ENCODE measurements at regions not wholly inside any gene's neighbourhood (a gene's known extent, or its start where the extent isn't known, plus 50 kb on each side); places are given as distances from the start of the nearest gene placed in this dataset.

DNA sequence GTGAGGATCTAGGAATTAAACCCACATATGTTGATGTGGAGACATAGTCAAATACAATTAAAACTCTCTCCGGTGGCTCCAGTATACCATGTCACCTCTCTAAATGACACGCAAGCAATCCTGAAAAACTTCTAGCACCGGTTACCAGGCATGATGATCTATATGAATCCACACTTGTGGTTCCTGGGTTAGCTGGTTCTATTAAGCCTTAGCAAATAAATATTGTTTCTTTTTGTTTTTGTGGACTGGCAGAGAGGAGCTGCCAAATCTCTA lies 104.8 kb downstream of the SEC61B start (continued):
- TF ChIP-seq CBFB (CRISPR knock-in tag; IDR thresholded peaks at IDR 0.05; ENCODE audit: low read depth) (no peak), OVOL2 (CRISPR knock-in tag; IDR thresholded peaks at IDR 0.05; ENCODE audit: borderline replicate concordance) (no peak)
- TF ChIP-seq, protein P1, sequence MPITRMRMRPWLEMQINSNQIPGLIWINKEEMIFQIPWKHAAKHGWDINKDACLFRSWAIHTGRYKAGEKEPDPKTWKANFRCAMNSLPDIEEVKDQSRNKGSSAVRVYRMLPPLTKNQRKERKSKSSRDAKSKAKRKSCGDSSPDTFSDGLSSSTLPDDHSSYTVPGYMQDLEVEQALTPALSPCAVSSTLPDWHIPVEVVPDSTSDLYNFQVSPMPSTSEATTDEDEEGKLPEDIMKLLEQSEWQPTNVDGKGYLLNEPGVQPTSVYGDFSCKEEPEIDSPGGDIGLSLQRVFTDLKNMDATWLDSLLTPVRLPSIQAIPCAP (CRISPR knock-in tag; IDR thresholded peaks at IDR 0.05), result no peak
- TF ChIP-seq, protein P2, sequence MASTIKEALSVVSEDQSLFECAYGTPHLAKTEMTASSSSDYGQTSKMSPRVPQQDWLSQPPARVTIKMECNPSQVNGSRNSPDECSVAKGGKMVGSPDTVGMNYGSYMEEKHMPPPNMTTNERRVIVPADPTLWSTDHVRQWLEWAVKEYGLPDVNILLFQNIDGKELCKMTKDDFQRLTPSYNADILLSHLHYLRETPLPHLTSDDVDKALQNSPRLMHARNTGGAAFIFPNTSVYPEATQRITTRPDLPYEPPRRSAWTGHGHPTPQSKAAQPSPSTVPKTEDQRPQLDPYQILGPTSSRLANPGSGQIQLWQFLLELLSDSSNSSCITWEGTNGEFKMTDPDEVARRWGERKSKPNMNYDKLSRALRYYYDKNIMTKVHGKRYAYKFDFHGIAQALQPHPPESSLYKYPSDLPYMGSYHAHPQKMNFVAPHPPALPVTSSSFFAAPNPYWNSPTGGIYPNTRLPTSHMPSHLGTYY (CRISPR knock-in tag; IDR thresholded peaks at IDR 0.05), result no peak
- TF ChIP-seq, protein P3, sequence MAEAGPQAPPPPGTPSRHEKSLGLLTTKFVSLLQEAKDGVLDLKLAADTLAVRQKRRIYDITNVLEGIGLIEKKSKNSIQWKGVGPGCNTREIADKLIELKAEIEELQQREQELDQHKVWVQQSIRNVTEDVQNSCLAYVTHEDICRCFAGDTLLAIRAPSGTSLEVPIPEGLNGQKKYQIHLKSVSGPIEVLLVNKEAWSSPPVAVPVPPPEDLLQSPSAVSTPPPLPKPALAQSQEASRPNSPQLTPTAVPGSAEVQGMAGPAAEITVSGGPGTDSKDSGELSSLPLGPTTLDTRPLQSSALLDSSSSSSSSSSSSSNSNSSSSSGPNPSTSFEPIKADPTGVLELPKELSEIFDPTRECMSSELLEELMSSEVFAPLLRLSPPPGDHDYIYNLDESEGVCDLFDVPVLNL (CRISPR knock-in tag; IDR thresholded peaks at IDR 0.05; ENCODE audit: borderline replicate concordance, low read depth), result no peak
- TF ChIP-seq, protein P4, sequence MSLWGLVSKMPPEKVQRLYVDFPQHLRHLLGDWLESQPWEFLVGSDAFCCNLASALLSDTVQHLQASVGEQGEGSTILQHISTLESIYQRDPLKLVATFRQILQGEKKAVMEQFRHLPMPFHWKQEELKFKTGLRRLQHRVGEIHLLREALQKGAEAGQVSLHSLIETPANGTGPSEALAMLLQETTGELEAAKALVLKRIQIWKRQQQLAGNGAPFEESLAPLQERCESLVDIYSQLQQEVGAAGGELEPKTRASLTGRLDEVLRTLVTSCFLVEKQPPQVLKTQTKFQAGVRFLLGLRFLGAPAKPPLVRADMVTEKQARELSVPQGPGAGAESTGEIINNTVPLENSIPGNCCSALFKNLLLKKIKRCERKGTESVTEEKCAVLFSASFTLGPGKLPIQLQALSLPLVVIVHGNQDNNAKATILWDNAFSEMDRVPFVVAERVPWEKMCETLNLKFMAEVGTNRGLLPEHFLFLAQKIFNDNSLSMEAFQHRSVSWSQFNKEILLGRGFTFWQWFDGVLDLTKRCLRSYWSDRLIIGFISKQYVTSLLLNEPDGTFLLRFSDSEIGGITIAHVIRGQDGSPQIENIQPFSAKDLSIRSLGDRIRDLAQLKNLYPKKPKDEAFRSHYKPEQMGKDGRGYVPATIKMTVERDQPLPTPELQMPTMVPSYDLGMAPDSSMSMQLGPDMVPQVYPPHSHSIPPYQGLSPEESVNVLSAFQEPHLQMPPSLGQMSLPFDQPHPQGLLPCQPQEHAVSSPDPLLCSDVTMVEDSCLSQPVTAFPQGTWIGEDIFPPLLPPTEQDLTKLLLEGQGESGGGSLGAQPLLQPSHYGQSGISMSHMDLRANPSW (CRISPR knock-in tag; conservative IDR thresholded peaks at IDR 0.05; ENCODE audit: low read depth), result no peak
- TF ChIP-seq, protein P5, sequence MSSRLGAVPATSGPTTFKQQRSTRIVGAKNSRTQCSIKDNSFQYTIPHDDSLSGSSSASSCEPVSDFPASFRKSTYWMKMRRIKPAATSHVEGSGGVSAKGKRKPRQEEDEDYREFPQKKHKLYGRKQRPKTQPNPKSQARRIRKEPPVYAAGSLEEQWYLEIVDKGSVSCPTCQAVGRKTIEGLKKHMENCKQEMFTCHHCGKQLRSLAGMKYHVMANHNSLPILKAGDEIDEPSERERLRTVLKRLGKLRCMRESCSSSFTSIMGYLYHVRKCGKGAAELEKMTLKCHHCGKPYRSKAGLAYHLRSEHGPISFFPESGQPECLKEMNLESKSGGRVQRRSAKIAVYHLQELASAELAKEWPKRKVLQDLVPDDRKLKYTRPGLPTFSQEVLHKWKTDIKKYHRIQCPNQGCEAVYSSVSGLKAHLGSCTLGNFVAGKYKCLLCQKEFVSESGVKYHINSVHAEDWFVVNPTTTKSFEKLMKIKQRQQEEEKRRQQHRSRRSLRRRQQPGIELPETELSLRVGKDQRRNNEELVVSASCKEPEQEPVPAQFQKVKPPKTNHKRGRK (CRISPR knock-in tag; IDR thresholded peaks at IDR 0.05; ENCODE audit: borderline replicate concordance), result no peak

DNA sequence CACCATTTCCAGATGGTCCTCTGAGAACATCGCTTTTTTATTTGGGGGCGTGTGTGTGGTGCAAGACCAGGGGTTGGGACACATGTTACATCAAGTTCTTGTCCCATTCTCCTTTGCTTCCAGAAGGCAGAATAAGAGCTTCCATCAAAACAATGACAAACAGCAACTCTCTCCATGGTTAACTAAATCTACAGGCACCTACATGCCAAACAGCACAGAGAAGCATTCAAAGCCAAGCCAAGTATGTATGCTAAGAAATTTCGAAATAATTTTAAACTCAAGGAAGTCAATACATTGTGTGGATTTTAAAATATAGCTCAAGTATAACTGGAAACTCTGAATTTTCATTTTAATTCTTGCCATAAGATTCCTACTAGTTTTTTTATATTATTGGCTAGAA lies 105.6 kb downstream of the SEC61B start:
- ChIA-PET POLR2A (no interaction called here), CTCF (no interaction called here)
- Mint-ChIP-seq H3K9me3 (no peaks in the 10 kb centered on the region), H3K27me3 (ENCODE audit: low read depth) (no peaks in the 10 kb centered on the region), H3K36me3 (no peaks in the 10 kb centered on the region), H3K4me1 (no peaks in the 10 kb centered on the region), H3K4me3 (no peak overlapping the region), H3K27ac (no peak overlapping the region)
- DNase-seq (ENCODE audit: low spot score) (no peak), ATAC-seq (no peak)
- TF ChIP-seq, protein P6, sequence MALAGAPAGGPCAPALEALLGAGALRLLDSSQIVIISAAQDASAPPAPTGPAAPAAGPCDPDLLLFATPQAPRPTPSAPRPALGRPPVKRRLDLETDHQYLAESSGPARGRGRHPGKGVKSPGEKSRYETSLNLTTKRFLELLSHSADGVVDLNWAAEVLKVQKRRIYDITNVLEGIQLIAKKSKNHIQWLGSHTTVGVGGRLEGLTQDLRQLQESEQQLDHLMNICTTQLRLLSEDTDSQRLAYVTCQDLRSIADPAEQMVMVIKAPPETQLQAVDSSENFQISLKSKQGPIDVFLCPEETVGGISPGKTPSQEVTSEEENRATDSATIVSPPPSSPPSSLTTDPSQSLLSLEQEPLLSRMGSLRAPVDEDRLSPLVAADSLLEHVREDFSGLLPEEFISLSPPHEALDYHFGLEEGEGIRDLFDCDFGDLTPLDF (CRISPR knock-in tag; IDR thresholded peaks at IDR 0.05), result no peak
- TF ChIP-seq IRF2 (CRISPR knock-in tag; IDR thresholded peaks at IDR 0.05; ENCODE audit: borderline replicate concordance, low read depth) (no peak), ETV6 (CRISPR knock-in tag; IDR thresholded peaks at IDR 0.05) (no peak), ELF4 (CRISPR knock-in tag; IDR thresholded peaks at IDR 0.05; ENCODE audit: low read depth) (no peak), ZNF263 (CRISPR knock-in tag; IDR thresholded peaks at IDR 0.05; ENCODE audit: low read depth) (no peak), OVOL2 (CRISPR knock-in tag; IDR thresholded peaks at IDR 0.05; ENCODE audit: borderline replicate concordance) (no peak), NR1H2 (CRISPR knock-in tag; IDR thresholded peaks at IDR 0.05) (no peak), ZNF423 (CRISPR knock-in tag; IDR thresholded peaks at IDR 0.05) (no peak), GTF2I (CRISPR knock-in tag; conservative IDR thresholded peaks at IDR 0.05) (no peak), SOX15 (CRISPR knock-in tag; IDR thresholded peaks at IDR 0.05) (no peak), ZNF317 (CRISPR knock-in tag; IDR thresholded peaks at IDR 0.05; ENCODE audit: borderline replicate concordance, low read depth) (no peak)
- TF ChIP-seq, protein P7, sequence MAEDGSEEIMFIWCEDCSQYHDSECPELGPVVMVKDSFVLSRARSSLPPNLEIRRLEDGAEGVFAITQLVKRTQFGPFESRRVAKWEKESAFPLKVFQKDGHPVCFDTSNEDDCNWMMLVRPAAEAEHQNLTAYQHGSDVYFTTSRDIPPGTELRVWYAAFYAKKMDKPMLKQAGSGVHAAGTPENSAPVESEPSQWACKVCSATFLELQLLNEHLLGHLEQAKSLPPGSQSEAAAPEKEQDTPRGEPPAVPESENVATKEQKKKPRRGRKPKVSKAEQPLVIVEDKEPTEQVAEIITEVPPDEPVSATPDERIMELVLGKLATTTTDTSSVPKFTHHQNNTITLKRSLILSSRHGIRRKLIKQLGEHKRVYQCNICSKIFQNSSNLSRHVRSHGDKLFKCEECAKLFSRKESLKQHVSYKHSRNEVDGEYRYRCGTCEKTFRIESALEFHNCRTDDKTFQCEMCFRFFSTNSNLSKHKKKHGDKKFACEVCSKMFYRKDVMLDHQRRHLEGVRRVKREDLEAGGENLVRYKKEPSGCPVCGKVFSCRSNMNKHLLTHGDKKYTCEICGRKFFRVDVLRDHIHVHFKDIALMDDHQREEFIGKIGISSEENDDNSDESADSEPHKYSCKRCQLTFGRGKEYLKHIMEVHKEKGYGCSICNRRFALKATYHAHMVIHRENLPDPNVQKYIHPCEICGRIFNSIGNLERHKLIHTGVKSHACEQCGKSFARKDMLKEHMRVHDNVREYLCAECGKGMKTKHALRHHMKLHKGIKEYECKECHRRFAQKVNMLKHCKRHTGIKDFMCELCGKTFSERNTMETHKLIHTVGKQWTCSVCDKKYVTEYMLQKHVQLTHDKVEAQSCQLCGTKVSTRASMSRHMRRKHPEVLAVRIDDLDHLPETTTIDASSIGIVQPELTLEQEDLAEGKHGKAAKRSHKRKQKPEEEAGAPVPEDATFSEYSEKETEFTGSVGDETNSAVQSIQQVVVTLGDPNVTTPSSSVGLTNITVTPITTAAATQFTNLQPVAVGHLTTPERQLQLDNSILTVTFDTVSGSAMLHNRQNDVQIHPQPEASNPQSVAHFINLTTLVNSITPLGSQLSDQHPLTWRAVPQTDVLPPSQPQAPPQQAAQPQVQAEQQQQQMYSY (CRISPR knock-in tag; IDR thresholded peaks at IDR 0.05), result no peak

Data from WTC11 (cell line).